OCI-LY1 (cell line): ENCODE measurements at regions not wholly inside any gene's neighbourhood (a gene's known extent, or its start where the extent isn't known, plus 50 kb on each side); places are given as distances from the start of the nearest gene placed in this dataset.
"Not testable (repeated sequence)": the region's sequence is repeated elsewhere in the genome, so short reads cannot be mapped to it uniquely, and the experiment has no call there.

Source experiments
- H2AFZ ChIP-seq: fragments of 200-600 bp; sonication (generic), shearing (Covaris generic); 2 replicates; pipeline ENCODE4 v1.6.0; 2014; ENCODE audit warnings: antibody characterized with exemption, mild to moderate bottlenecking, low read length
- H3F3A ChIP-seq: fragments of 200-600 bp; sonication (generic), shearing (Covaris generic); 2 replicates; pipeline ENCODE4 v1.6.0; 2014; ENCODE audit warnings: mild to moderate bottlenecking, antibody characterized with exemption, low read length, moderate library complexity; ENCODE audit not compliant: insufficient read depth
- H3K27ac ChIP-seq: fragments of 200-600 bp; sonication (generic); 2 replicates; pipeline ENCODE4 v1.5.1; 2014; ENCODE audit warnings: low read length, mixed run types, mild to moderate bottlenecking, low read depth; ENCODE audit not compliant: poor library complexity, severe bottlenecking
- H3K27me3 ChIP-seq: fragments of 200-600 bp; sonication (generic); 2 replicates; pipeline ENCODE4 v1.6.0; 2014; ENCODE audit warnings: antibody characterized with exemption, mild to moderate bottlenecking, low read length, moderate library complexity; ENCODE audit not compliant: insufficient read depth
- H3K36me3 ChIP-seq: fragments of 200-600 bp; sonication (generic); 2 replicates; pipeline ENCODE4 v1.6.1; 2014; ENCODE audit warnings: mild to moderate bottlenecking, antibody characterized with exemption, low read length, moderate library complexity, mixed read lengths; ENCODE audit not compliant: insufficient read depth
- H3K4me1 ChIP-seq: fragments of 200-600 bp; sonication (generic); 2 replicates; pipeline ENCODE4 v1.5.1; 2014; ENCODE audit warnings: mild to moderate bottlenecking, low read length, moderate library complexity; ENCODE audit not compliant: insufficient read depth, severe bottlenecking
- H3K4me2 ChIP-seq: fragments of 200-600 bp; sonication (generic), shearing (Covaris generic); 2 replicates; pipeline ENCODE4 v1.6.1; 2014; ENCODE audit warnings: low read length
- H3K4me3 ChIP-seq: fragments of 200-600 bp; sonication (generic); 2 replicates; pipeline ENCODE4 v1.5.1; 2014; ENCODE audit warnings: low read length, low read depth, mild to moderate bottlenecking, mixed read lengths; ENCODE audit not compliant: poor library complexity, severe bottlenecking
- H3K79me2 ChIP-seq: fragments of 200-600 bp; shearing (Covaris generic); 2 replicates; pipeline ENCODE4 v1.6.1; 2016; ENCODE audit warnings: mixed run types, low read length, mixed read lengths; ENCODE audit not compliant: insufficient read depth
- H3K9ac ChIP-seq: fragments of 200-600 bp; sonication (generic), shearing (Covaris generic); 2 replicates; pipeline ENCODE4 v1.6.1; 2014; ENCODE audit warnings: mild to moderate bottlenecking, low read length, mixed read lengths
- H3K9me2 ChIP-seq: fragments of 200-600 bp; sonication (generic), shearing (Covaris generic); 2 replicates; pipeline ENCODE4 v1.6.1; 2014; ENCODE audit warnings: low read depth, mild to moderate bottlenecking, low read length, mixed read lengths
- H3K9me3 ChIP-seq: fragments of 200-600 bp; shearing (Covaris generic); 2 replicates; pipeline ENCODE4 v1.6.1; 2014; ENCODE audit warnings: low read length, mixed read lengths
- H4K20me1 ChIP-seq: fragments of 200-600 bp; sonication (generic), shearing (Covaris generic); 2 replicates; pipeline ENCODE4 v1.6.0; 2016; ENCODE audit warnings: mild to moderate bottlenecking, low read length; ENCODE audit not compliant: insufficient read depth
- CTCF ChIP-seq: fragments of 200-600 bp; sonication (generic), shearing (Covaris generic); IDR thresholded peaks from 2 replicates; pipeline ENCODE4 v1.5.1; 2017; ENCODE audit warnings: mild to moderate bottlenecking, antibody characterized with exemption, low read length, moderate library complexity, mixed read lengths
- EZH2 ChIP-seq: fragments of 200-600 bp; sonication (generic), shearing (Covaris generic); IDR thresholded peaks from 2 replicates; pipeline ENCODE4 v1.8.0; 2017; ENCODE audit warnings: borderline replicate concordance, mixed run types, mild to moderate bottlenecking, antibody characterized with exemption, low read length, moderate library complexity, mixed read lengths

- no peak overlapping the region for H3K4me3 ChIP-seq
- no peak overlapping the region for H3K4me2 ChIP-seq
- no peaks in the 10 kb centered on the region for H3K79me2 ChIP-seq
- no peaks in the 10 kb centered on the region for H3K4me1 ChIP-seq
- H3K9me3 ChIP-seq = no peaks in the 10 kb centered on the region
- no peaks in the 10 kb centered on the region for H3K27me3 ChIP-seq
- H4K20me1 ChIP-seq = no peaks in the 10 kb centered on the region
- H2AFZ ChIP-seq = no peak overlapping the region
- no peaks in the 10 kb centered on the region for H3K36me3 ChIP-seq
- H3K9me2 ChIP-seq = no peaks in the 10 kb centered on the region
- TF ChIP-seq EZH2 = no peak
- TF ChIP-seq CTCF = no peak
- H3K27ac ChIP-seq = no peak overlapping the region
- H3F3A ChIP-seq = no peaks in the 10 kb centered on the region
- no peak overlapping the region for H3K9ac ChIP-seq
Measured at GRCh38 chr10:44102726-44103255, 282.1 kb downstream of the CXCL12 start.

GRCh38 chr10:44101082-44101481, 283.8 kb downstream of the CXCL12 start:
- H4K20me1 ChIP-seq = no peaks in the 10 kb centered on the region
- no peaks in the 10 kb centered on the region for H3K9me3 ChIP-seq
- H3K27me3 ChIP-seq = no peaks in the 10 kb centered on the region
- no peaks in the 10 kb centered on the region for H3K36me3 ChIP-seq
- H3K9me2 ChIP-seq = no peaks in the 10 kb centered on the region
- H3K9ac ChIP-seq = no peak overlapping the region
- H3K4me1 ChIP-seq = no peaks in the 10 kb centered on the region
- TF ChIP-seq CTCF = no peak
- TF ChIP-seq EZH2 = no peak
- no peak overlapping the region for H3K4me3 ChIP-seq
- H2AFZ ChIP-seq = no peak overlapping the region
- H3K79me2 ChIP-seq = no peaks in the 10 kb centered on the region
- no peak overlapping the region for H3K4me2 ChIP-seq
- no peaks in the 10 kb centered on the region for H3F3A ChIP-seq
- no peak overlapping the region for H3K27ac ChIP-seq

- Histone ChIP-seq H3K4me1 (no peaks in the 10 kb centered on the region), H3K27me3 (no peaks in the 10 kb centered on the region), H3K9me2 (no peaks in the 10 kb centered on the region), H3K4me2 (no peak overlapping the region), H2AFZ (no peak overlapping the region), H3F3A (no peaks in the 10 kb centered on the region), H3K36me3 (no peaks in the 10 kb centered on the region), H3K9me3 (no peaks in the 10 kb centered on the region), H3K27ac (no peak overlapping the region), H3K4me3 (no peak overlapping the region), H4K20me1 (no peaks in the 10 kb centered on the region), H3K9ac (no peak overlapping the region), H3K79me2 (no peaks in the 10 kb centered on the region)
- no peak for TF ChIP-seq CTCF
- no peak for TF ChIP-seq EZH2
Measured at GRCh38 chr10:44099511-44099910, 285.4 kb downstream of the CXCL12 start.

GRCh38 chr10:44096217-44096616, 288.7 kb downstream of the CXCL12 start:
- H3K79me2 ChIP-seq, H3K4me1 ChIP-seq, H2AFZ ChIP-seq, H3K9me2 ChIP-seq, H3K27me3 ChIP-seq, H3F3A ChIP-seq, H4K20me1 ChIP-seq, H3K27ac ChIP-seq, H3K4me3 ChIP-seq, H3K9ac ChIP-seq, H3K36me3 ChIP-seq, H3K4me2 ChIP-seq, H3K9me3 ChIP-seq: not testable (repeated sequence)
